Uterus (tissue), 2 donors: ENCODE measurements at regions not wholly inside any gene's neighbourhood (a gene's known extent, or its start where the extent isn't known, plus 50 kb on each side); places are given as distances from the start of the nearest gene placed in this dataset.
"Not testable (repeated sequence)": the region's sequence is repeated elsewhere in the genome, so short reads cannot be mapped to it uniquely, and the experiment has no call there.

Source experiments
- POLR2A ChIP-seq, 2 donors: fragments of 450-650 bp; IDR thresholded peaks; one replicate each; pipeline ENCODE4 v1.6.1; 2016; ENCODE audit warnings: antibody characterized with exemption in 2 of 2, mild to moderate bottlenecking in 1 of 2, moderate library complexity in 1 of 2
- TF ChIP-seq, protein P1 (sequence below), 4 experiments: fragments of 200-600 bp in 2 of 4; fragments of 450-650 bp in 2 of 4; sonication (generic) in 2 of 4; IDR thresholded peaks; one replicate each; pipeline ENCODE4 v1.5.1; 2016 to 2019; ENCODE audit warnings: antibody characterized with exemption in 4 of 4, mild to moderate bottlenecking in 2 of 4, moderate library complexity in 1 of 4

GRCh38 chr3:75432885-75433284 lies 231.2 kb upstream of the FRG2C start:
- TF ChIP-seq, protein P1, sequence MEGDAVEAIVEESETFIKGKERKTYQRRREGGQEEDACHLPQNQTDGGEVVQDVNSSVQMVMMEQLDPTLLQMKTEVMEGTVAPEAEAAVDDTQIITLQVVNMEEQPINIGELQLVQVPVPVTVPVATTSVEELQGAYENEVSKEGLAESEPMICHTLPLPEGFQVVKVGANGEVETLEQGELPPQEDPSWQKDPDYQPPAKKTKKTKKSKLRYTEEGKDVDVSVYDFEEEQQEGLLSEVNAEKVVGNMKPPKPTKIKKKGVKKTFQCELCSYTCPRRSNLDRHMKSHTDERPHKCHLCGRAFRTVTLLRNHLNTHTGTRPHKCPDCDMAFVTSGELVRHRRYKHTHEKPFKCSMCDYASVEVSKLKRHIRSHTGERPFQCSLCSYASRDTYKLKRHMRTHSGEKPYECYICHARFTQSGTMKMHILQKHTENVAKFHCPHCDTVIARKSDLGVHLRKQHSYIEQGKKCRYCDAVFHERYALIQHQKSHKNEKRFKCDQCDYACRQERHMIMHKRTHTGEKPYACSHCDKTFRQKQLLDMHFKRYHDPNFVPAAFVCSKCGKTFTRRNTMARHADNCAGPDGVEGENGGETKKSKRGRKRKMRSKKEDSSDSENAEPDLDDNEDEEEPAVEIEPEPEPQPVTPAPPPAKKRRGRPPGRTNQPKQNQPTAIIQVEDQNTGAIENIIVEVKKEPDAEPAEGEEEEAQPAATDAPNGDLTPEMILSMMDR (IDR thresholded peaks at IDR 0.05) = not testable (repeated sequence)
- not testable (repeated sequence) for TF ChIP-seq POLR2A (IDR thresholded peaks at IDR 0.05)
